Ishikawa (cell line): ENCODE measurements at regions not wholly inside any gene's neighbourhood (a gene's known extent, or its start where the extent isn't known, plus 50 kb on each side); places are given as distances from the start of the nearest gene placed in this dataset.

Source experiments
- CEBPB ChIP-seq: IDR thresholded peaks from 2 replicates; pipeline ENCODE4 v1.6.1; 2012
- REST ChIP-seq: IDR thresholded peaks from 2 replicates; pipeline ENCODE4 v1.6.1; 2012; ENCODE audit warnings: low read depth, mild to moderate bottlenecking
- USF1 ChIP-seq: IDR thresholded peaks from 2 replicates; pipeline ENCODE4 v1.6.1; 2012
- YY1 ChIP-seq: IDR thresholded peaks from 2 replicates; pipeline ENCODE4 v1.6.1; 2012; ENCODE audit warnings: low read depth

GRCh38 chr4:123701131-123701575 is 304.6 kb downstream of the SPRY1 start:
- TF ChIP-seq CEBPB (no peak), YY1 (no peak), REST (no peak), USF1 (no peak)
